GM21528 (cell line): ENCODE measurements at regions not wholly inside any gene's neighbourhood (a gene's known extent, or its start where the extent isn't known, plus 50 kb on each side); places are given as distances from the start of the nearest gene placed in this dataset.

ENCODE experiments used
- ATAC-seq: cut with Tn5 transposase; IDR thresholded peaks from one replicate; pipeline ENCODE4 v1.9.1; 2021; ENCODE audit warnings: mild to moderate bottlenecking, moderate library complexity; ENCODE audit not compliant: unreplicated experiment, low FRiP score

DNA sequence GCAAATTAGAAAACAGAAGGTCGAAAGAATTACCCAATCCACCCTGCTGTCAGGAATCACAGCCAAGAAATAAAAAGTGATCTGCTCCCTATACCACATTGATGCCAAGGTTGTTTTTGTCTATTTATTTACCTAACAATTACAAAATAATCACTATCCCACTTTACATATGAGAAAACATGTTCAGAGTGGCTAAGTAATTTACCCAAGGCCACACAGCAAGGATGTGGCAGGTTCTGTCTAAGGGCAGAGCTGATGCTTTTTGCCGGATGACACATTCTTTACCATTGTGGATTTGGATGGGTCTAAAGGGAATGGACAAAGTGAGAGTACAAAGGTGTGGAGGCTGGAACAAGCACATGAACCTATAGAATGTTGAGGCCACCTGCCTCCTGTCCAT is 460.7 kb downstream of the INSC start:
- no peak for ATAC-seq

DNA sequence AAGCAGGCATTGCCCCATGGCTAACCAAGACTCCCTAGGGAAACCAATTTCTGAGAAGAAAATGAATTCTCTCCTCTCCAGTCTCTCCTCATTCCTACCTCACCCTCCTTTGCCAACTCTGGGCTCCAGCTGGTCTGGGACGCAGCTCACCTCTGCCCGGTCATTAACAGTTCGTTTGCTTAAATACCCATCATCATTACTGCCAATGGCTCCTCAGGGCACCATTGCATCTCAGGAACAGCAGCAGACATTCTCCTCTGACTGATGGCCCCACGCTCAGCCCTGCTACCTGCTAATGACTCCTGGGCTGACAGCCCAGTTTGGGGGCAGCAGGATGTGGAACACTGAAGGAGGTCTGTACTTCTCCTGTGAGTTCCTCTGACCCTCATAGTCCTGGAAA is 462.0 kb downstream of the INSC start:
- no peak for ATAC-seq

DNA sequence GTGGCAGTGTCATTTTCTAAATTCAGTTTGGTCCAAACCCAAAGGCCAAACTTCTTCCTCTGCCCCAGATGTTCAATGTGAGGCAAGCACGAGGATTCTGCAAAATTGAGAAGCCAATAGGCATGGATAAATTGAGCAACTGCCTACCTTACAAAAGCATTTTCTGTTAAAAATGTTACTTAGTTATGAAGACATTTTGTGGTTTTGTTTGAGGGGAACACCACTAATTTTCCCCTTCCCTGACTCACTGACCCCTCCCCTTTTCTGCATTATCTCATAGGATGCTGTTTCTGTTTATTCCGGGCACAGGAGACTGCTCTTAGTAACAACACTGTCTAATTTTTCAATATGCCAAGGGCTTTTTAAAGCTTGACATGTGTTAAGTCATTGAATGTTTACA is 462.8 kb downstream of the INSC start:
- ATAC-seq = no peak

DNA sequence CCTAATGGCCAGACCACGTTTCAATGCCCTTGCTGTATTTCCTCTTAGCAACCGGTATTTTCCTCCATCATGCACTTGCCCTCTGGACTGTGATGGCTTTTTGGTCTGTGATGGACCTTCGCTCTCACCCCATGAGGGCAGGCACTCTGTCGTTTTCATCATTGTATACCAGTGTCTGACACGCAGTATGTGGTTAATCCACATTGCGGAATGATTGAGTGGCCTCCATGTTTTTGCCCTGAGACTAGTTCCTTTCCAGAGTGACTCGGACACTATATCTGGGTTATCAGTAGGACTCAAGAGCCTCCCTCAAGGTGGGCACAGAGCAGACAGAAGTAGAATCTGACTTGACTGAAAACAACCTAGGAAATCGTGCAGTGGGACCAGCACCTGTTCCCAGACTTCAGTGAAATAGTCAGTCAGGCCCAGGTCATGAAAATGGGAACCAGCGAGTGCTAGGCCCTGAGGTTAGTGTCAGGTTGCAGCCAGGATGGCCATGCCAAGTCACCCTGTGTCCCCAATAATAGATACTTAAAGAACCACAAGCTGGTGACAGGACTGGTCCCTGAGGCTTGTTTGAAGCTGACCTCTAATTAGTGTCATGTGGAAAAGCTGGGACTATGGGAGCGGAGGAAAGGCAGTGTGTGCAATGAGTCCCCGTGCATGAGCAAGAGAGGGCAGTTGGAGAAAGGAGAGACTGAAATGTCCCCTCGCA is 464.7 kb downstream of the INSC start:
- no peak for ATAC-seq

DNA sequence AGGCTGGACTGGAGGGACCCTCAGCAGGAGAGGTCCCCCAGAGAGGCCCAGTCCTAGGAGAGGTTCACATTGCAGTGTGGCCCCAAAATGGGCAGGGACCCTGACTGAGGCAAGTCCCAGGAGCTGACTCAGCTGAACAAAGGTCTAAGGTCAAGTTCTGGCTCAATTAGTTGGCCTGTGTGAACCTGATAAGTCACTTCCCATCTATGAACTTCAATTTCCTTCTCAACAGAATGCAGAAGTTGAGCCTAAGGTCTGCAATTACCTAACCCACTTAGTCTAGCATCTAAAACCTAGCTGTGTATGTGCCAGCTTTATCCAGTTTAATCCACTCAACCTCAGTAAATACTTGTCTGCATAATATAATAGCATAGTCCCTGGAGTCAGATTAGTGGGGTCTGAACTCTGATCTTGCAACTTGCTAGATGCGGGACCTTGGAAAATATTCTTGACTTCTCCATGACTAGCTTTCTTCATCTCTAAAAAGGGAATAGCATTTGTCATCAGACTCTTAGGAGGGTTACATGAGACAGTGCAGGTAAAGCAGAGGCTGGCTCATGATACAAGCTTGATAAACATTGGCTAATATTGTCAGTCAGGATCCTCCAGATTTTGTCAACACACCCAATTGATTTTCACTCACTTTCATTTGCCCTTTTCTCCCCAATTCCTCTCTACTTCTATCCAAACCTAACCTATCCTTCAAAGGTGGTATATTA is 465.5 kb downstream of the INSC start:
- no peak for ATAC-seq

DNA sequence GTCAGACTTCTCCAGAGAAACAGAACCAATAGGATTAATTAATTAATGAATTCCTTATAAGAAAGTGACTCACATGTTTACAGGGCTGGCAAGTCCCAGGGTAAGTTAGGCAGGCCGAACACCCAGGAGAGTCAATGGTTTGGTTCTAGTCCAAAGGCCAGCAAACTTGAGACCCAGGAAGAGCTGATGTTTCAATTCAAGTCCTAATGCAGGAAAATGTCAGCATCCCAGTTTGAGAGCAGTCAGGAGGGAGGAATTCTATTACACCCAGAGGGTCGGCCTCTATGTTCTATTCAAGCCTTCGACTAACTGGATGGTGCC is 466.0 kb downstream of the INSC start:
- ATAC-seq = no peak

DNA sequence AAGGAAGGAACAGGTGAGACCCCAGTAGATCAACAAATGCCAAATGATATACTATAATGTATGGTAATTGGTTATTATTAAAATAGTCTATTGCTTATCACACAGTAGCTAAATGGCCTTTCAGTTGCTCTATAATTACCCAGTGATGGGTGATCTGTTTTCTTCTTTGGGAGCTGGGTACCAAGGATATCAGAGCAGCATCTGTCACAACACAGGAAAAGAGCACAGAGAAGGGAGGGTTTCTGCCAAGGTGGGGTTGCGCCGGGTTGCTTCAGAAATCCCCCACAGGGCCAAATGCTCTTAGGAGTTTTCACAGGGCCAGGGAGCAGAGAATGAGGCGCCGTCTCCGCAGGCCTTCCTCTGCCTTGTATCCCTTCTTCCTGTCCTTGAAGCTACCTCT is 469.4 kb downstream of the INSC start:
- no peak for ATAC-seq

DNA sequence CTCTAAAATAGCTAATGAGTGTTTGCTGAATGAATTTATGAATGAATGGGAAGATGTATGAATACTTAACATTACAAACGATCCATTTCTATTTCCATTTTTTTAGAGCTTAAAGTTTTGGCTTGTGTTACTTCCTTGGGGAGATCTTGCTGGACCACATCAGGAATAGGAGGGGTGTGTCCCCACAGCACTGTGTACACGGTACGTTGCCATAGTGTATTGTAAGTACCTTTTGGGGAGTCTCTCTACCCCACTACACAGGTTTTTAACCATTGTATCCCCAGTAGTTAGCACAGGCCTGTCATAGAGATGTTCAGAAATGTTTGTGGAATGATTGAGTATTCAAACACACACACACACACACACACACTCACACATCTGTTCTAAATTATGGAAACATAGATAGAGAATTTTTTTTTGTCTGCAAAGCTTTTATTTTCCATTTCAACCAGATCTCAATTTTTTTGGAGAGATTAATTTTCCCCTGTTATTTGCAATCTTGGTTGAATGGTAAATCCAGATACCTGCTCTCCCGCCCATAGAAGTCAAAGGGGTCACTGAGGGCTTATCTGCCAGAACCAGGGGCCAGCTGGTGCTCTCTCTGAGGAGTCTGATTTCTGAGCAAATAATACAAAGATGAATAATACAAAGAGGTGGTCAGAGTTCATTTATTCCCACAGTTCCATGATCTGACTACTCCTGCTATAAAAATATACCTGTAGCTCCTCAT is 471.0 kb downstream of the INSC start:
- ATAC-seq = no peak

DNA sequence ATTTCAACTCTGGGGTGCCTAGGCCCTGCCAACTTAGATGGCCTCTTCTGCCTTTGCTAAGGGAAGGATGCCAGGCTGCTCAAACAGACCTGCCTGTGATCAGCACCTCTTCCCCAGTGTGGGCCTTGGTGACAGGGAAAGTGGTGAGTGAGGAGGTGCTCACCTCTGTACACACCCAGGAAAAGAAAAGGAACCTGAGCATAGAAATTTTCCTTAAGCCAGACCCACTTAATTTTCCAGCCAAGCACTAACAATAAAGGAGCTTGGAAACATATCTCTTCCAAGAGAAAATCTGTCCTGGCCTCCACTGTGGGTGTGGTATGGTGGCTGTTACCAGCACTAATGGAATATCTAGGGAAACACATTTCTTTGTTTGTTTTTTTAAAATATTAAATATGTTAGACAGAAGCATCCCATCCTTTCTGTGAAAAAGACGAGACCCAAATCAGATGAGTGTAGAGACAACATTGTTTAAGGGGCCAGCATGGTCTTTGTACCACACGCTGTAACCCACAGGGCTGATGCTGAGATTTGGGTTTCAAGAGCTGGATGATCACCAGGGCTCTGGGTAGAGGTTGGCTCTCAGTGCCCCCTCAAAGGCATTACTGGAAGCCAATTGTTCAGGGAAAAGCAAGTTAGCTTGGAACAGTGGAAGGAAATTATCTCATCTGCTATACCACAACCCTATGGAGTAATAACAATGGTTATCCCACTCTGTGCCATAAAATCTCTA is 472.2 kb downstream of the INSC start:
- no peak for ATAC-seq

DNA sequence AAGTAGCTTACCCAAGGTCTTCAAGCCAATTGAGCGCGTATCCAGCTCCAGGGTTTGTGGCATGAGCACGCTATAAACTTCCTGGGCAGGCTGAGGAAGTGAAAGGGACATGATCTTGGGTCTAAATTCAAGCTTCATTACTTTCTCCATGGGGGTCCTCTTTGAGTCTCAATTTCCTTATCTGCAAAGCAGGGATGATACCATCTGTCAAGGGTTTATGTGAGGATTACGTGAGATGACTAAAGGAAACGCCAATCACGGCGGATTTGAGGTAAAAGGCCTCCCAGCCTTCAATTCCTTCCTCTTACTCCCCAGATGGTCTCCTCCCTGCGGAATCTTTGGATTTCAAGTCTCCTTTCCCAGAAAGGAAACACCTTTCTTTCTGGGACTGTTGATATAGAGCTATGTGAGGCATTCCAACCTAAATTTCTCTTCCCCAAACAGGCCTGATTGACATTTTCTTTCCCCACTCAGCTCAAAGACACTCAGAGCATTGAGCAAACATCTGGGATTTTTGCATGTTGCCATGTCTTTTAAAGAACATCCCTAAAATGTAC is 474.4 kb downstream of the INSC start:
- no peak for ATAC-seq

DNA sequence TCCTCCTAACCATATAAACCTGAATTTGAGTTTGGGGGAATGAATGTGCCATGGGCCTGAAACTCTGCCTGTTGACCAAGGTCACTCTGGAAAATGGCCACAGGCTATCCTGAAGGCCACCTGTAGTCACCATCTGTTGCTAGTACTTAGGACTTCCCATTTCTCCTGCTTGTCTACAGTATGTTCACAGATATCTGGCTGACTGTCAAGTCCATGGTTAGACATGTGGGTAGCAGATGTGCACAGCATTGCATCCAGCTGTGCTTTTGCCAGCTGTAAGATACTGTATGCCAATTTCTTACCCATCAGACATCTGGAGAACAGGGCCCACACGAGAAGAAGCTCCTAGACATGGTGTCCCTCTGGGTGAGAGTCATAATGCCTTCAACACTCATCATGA is 475.4 kb downstream of the INSC start:
- no peak for ATAC-seq

DNA sequence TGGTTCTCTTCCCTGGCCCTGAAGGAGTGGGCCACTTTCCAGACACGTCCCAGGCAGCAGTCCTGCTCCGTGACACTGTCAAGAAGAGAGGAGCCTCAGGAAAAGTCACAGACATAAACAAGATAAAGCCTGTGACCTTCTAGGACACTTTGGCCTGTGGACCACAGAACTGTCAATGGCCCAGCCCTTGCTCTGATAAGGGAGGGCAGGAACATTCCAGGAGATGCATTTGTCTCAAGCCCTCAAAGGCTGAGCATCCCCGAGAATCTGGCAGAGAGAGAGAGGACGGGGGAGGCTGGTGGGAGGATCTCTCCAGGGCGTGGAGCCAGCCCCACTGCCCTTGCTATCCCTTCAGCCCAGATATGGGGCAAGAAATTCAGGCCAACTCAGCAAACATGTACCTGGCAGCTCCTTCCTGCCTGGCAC is 476.4 kb downstream of the INSC start:
- ATAC-seq = no peak

DNA sequence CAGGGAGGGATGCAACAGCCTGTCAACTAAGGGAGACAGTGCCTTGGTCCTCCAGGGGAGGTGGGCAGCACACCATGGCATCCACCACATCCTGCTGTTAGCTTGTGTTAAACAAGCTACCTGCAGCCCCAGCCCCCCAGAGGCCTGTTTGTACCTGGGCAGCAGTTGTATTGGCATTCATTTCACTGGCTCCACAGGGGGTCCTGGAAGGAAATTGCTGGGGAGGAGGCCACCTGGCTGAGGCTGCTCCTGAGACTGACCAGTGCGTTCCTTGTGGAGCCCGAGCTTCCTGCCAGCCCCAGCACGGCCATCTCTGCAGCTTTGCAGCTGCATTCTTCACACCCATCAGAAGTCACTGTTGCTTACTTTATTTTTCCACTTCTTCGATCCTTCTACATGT is 479.9 kb downstream of the INSC start:
- ATAC-seq = no peak

DNA sequence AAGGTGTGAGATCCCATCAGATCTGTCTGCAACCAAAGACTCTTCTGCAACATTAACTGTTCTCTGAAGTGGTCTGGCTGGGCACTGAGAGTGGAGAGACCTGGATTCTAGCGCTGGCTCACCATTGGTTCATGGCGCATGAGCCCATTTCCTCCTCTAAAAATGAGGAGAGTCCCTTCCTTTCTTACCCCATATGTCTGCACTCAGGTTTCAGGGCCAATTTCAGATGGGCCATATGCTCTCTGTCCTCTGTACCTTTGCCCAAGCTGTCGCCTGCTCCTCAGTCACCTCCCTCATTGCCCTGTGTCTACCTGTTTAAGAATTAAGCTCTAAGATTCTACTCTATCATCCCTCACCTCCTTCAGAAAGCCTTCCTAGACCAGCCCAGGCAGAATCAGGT is 484.7 kb downstream of the INSC start:
- no peak for ATAC-seq

DNA sequence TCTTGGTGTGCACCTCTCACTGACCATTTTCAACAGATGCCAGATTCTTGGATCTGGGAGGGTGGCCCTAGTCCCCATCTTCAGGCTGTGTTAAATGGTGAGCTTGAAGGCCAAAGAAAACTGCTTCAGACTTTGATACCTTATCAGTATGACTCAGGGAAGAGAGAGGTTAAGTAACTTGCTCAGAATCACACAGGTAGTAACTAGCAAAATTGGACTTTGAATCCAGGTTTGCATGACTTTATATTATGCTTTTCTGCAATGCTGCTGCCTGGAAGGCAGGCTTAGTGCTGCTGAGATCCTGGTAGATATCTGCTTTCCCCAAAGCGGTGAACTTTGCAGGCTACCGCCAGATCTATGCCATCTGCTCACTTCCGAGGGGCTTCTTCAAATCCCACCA is 487.3 kb downstream of the INSC start:
- no peak for ATAC-seq

DNA sequence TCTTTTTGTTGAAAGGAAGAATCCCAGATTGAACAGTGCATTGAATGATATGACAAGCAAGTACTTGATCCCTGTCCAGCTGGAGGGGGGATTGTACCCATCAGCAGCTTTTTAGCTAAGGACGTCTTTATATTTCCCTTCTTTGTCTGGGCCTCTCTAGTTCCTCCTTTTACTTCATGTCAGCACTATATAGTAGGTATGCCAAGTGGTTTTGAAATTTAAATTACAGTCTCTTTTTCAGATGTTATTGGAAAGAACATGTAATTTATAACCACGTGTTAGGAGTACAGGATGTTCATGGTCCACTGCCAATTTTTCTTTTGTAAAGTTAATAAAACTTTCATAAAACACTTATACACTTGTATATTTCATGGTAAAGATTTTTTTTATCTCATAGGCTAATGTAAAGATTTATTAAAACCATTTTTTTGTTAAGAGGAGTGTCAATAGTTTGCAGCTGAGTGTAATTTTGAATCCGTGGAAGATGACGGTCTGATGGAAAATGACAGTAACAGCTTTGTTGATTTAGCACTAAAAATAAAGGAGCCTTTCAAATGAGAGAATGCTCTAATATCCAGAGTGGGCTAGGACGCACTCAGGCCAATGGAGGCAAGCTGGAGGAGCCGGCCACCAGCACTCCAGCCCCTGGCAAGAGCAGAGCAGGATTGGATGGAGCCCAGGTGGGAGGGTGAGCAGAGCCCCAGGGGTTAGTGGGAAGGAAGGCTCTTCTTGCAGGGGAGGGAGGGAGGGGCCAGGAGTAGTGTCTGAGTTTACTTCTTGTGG is 488.3 kb downstream of the INSC start:
- no peak for ATAC-seq

DNA sequence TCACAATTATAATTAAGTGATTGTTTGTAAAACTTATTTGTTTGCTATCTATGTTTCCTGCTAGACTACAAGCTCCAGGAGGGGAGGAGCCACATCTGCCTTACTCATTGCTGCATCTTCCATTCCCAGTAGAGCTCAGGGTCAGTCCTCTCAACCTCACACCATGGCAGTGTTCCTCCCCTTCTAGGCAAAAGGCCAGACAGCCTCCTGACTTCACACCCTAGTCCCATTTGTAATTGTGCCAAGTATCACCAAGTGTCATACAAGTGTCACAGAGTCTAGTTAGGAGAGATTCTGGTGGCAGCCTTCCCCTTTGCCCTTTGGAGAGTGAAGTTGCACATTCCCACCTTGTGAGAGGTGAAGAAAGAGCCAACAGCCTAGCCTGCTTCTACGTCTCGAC is 490.4 kb downstream of the INSC start:
- no peak for ATAC-seq

DNA sequence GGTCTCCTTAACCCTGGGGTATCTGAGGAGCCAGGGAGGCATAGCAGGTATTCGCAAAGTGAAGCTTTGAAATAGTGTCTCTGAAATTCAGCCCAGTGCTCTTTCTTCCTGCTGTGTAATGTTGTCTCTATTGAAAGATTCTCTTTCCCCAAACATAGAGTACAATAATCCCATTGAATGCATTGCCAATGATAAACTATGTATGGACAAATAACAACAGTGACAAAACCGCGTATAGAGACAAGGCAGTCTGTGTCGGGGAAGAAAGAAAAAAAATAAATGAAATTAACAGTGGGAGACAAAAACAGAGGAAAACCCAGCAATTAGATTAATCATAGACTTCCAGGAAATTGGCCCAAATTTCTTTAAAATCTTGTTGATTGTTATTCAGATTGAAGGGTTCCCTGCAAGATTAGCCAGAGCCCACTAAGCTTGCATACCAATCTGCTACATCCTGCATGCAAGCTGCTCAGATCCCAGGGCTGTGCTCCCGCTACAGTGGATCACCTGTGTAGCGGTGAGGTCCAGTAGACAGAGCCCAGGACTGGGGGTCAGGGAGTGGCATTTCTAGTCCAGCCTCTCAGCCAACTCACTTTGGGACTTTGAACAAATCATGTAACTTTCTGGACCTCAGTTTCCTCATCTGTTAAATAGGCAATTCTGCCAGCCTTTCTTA is 492.8 kb downstream of the INSC start:
- no peak for ATAC-seq

DNA sequence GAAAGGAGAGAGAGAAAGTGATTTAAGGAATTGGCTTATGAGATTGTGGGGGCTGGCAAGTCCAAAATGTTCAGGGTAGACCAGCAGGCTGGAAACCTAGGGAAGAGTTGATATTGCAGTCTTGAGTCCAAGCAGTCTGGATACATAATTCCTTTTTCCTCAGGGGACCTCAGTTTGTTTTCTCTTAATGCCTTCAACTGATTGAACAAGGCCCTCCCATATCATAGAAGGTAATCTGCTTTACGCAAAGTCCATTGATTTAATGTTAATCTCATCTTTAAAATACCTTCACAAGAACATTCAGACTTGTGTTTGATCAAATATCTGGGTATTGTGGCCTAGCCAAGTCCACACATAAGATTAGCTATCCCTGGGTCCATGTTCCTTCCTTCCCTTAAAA is 494.7 kb downstream of the INSC start:
- ATAC-seq = no peak

DNA sequence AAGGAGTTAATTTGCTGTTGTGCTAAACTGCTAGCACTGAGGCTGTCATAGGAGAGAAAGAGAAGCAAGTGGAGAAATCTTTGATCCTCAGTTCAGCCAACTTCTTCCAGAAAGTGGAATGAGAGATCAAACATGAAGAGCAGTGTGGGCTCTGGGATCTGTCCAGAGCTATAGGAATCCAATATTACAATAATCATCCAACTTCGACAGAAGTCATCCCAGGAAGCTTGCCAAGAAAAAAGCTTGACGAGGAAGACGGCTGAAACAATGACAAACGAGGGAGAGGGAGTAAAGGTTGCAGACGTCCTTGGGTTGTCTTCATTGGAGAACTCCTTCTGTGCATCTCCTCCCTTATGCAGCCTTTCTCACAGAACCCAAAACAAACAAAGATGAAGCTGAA is 496.2 kb downstream of the INSC start:
- no peak for ATAC-seq
